Ureter (tissue), 1 donor: ENCODE measurements at regions not wholly inside any gene's neighbourhood (a gene's known extent, or its start where the extent isn't known, plus 50 kb on each side); places are given as distances from the start of the nearest gene placed in this dataset.

Source experiments
- DNase-seq: peaks from one replicate; pipeline ENCODE4 v3.0.0-alpha.2; 2020; ENCODE audit warnings: low spot score
- donor health status: DM: yes; HTN: yes; CAD: no.

DNA sequence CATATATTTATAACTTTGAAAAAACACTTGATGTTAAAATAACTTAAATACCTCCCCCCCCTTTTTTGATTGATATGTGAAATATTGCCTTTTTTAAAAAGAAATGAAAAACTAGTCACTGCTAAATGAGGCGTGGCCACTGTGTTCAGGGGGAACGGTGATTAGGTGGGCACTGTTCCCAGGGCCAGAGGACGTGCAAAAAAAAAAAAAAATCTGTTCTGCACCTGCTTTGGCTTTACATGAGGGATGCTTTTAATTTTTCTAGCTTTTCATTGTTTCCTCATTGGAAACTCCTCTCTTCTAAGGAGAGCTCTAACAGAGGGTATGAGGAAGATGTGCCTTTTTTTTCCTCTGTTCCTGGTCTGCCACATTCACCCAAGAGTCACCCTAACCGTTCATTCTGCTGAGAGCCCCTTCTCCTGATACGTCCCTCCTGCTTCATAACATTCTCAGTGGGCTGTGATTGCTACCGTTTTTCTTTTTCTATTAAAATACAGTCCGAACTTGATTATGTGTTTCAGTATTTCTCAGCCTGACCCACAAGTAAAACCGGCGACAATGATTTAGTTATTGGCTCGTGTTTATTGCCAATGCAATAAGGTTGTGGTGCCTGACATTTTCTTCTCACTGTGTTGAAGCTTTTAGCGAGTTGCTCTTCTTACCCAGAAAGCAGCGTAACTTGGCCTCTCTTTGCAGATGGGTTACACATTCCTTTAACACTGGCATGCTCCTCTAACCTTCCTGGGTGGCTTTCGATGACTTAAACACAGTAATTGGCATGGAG, 64.8 kb upstream of the ZNF536 start:
- DNase-seq: no peak

DNA sequence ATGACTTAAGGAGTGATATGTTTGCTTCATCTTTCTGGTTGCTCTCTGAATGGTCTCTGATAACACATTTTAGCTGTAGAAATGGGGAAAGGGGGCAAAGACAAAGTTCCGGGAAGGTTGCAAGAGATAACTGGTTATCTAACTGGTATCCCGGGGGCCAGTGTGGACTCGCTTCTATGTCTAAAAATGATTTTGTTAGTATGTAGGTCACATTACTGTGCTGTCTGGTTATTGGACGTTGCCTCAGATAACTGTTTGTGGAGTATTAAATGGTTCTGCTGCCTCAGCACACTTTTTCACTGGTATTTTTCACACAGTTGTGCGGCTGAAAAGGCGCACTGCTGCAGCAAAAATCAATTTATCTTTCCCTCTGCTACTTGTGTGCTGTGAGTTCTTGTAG, 63.0 kb upstream of the ZNF536 start:
- DNase-seq: no peak

DNA sequence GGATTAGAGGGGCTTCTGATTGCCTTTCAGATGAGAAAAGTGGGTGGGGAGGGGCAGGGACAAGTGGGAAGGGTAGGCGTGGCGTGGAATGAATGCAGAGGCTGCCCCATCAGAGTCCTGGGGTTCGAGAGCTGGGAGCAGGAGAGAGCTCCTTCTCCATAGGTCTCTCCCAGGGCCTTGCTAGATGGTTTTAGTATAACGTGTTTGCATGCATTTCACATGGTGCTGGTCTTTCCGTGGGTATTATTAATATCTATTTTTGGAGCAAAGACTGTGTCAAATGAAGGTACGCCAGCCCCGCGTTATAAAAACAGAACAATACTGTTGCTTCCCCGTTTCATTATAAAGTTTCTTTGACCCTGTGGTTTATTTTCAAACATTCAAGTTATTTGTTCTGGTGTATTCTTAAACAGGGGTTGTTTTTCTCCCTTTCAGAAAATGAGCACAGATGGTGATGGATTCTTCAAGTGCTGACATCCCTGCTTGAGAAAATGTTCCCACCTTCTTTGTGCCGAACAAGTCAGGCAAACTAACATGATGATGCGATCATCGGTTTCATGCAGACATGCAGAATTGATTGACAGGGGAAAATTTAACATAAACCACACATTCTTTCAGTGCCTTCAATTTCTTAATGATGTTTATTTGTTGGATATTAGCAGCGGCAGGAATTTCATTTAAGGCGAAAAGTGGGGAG, 62.1 kb upstream of the ZNF536 start:
- no peak for DNase-seq

- DNase-seq: no peak
Observed at GRCh38 chr19:30310602-30311263, 61.5 kb upstream of the ZNF536 start.

GRCh38 chr19:30311911-30312310, 60.3 kb upstream of the ZNF536 start:
- DNase-seq: no peak

DNA sequence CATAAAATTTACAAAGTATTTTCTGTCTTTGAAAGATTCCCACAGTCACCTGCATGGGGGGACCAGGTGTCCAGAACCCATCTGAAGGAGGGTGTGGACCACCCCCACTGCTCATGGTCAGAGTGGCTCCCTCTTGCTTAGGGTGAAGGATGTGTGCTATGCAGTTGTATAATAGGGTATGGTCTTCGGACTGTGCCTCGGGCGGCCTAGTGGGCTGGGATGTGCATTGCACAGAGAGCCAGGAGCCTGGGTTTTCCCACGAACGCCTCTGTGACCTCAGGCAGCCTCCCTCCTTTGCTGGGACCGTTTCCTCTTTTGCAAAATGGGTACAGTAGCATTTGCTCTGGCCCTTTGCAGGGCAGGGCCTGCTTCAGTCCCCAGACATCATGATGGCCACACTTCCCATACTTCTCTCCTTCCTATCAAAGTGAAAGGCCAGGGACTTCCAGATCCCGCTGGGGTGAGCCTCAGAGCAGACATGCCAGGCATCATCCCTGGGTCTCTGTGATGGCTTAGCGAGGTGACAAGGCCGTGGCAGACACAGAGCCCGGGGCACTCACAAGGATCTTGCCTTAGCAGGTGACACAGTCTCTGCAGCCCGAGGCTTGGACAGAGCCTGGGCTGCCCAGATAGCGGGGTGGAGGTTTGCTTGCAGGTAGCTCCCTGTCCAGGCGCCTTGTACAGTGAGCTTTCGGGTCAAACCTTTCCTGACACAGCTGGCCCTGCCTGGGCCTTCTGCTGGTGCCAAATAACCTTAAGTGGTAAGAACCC, 59.4 kb upstream of the ZNF536 start:
- no peak for DNase-seq

DNA sequence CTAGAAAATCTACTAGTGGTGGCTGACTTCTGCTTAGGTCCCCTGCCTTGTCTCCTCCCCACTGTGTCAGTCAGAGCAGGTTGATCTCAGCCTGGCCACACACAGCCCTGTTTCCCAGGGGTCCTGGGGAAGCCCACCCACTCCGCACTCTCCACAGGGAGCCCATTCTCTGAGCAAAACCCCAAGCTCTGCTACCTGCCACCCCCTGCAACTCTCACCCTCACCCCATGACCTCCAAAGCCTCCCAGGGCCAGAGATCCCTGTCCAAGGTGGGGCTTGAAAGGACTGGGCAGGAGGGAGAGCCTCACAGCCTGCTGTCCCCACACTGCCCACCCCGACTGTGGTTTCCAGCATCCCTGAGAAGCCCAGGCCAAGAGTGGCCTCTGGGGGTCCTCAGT, 58.8 kb upstream of the ZNF536 start:
- no peak for DNase-seq

DNA sequence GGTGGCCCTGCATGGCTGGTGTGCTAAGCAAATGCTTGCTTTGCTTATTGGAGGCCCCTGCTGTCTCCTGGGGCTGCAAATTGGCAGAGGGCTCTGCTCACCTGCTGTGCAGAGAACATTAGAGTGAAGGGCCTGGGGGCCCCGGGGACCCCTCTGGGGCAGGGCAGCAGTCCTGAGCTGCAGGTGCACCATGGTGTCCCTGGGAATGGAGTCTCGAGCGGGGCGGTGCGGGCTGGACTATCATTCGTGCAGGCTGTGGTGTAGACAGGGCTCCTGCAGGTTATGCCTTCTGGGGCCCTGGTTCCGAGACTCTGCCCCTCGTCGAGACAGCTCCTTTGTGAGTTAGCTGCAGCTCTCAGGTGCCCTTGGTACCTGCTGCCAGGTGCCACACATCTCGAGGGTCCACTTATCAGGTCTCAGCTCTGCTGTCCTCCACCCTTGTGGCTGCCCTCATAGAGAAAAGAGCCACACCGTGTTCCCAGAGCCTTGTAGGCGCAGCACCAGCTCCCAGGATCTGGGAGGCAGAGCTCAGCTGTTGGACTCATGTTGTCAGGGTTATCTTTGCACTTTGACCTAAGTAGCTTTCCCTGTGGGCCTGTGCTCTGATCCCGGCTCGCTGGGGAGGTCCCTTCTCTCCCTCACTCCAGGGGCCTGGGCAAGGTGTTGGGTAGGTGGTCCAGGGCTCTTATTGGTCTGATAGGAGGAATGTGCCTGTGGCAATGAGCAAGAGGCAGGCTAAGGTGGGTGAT, 58.0 kb upstream of the ZNF536 start:
- DNase-seq: no peak

DNA sequence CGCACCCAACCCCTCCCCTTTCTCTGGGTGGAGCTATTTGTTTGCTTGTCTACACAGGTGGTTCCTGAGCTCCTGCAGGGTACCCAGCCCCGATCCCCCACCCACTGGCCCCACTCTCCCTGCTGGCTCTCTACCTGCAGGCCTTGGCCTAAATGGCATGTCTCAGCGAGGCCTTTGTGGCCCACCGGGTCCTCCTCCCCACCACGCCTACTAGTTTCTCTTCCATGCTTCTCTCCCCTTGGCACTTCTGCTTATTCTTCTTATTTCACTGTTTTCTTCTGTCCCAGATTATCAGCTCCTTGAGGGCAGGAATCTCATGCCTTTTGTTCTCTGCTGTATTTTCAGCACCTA, 57.4 kb upstream of the ZNF536 start:
- DNase-seq: no peak

GRCh38 chr19:30315159-30315558, 57.0 kb upstream of the ZNF536 start:
- no peak for DNase-seq

GRCh38 chr19:30316000-30316491, 56.1 kb upstream of the ZNF536 start:
- DNase-seq: no peak

GRCh38 chr19:30316560-30317106, 55.6 kb upstream of the ZNF536 start:
- DNase-seq: no peak

DNA sequence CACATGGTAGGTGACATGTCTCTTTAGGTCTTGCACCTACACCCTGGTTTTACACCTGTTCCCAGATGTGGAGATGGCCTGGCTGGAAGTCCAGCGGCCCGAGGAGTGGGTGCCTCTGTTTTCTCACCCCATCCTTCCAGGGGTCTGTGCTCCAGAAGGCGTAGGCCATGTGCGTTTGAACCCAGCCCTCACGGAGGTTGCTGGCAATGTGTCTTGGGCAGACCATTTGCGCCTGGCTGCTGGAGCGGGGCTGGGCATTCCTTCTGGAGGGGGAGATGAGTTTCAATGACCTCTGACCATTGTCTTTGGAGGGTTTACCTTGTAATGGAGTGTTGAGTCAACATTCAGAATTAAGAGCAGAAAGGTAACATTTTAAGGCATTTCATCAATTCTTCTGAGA, 54.8 kb upstream of the ZNF536 start:
- no peak for DNase-seq

GRCh38 chr19:30318261-30318660, 53.9 kb upstream of the ZNF536 start:
- no peak for DNase-seq

GRCh38 chr19:30318936-30319335, 53.2 kb upstream of the ZNF536 start:
- no peak for DNase-seq

GRCh38 chr19:30319411-30319810, 52.8 kb upstream of the ZNF536 start:
- DNase-seq: no peak

DNA sequence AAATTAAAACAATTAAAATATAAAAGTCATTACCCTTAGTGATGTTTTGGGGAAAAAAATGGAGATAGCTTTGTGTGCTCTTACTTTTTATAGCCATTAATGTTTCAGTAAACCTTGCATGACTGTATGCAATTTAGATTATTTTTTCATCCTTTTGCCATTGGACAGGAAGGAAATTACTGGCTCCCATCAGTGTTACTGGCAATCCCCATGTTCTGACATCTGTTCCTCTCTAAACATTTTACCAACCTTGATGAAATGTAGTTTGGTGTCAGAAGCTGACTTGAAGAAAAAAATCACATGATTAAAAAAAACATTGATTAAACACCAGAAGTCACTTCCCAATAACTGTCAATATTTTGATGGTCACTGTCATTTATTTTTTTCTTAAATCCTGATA, 52.3 kb upstream of the ZNF536 start:
- no peak for DNase-seq

DNA sequence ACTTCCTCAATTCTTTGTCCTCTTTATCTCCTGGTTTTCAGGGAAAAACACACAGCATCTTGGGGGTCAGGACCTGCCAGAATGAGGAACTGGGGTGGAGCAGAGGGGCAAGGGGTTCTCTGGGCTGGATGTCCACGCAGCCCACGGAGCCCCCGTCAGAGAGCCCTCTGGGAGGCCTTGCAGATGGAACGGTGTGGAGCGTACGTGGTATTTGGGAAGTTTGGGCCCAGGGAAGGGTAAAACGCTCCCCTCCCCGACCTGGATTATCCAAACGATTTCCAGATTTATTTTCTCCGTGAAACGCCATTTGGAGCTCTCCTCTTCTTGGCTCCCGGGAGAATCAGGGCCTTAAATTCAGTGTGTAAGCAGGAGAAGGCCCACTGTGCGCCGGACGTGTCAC, 51.7 kb upstream of the ZNF536 start:
- DNase-seq: no peak

GRCh38 chr19:30320916-30321315, 51.3 kb upstream of the ZNF536 start:
- DNase-seq: no peak
